Smooth muscle cell (in vitro differentiated cells): ENCODE measurements at regions not wholly inside any gene's neighbourhood (a gene's known extent, or its start where the extent isn't known, plus 50 kb on each side); places are given as distances from the start of the nearest gene placed in this dataset.

Experiments used
- DNase-seq: peaks from one replicate; lab custom pipeline; 2025; ENCODE audit not compliant: unreplicated experiment; lab: John Stamatoyannopoulos, UW
- H2AFZ ChIP-seq: fragments of 200-600 bp; sonication (generic); 2 replicates; pipeline ENCODE4 v1.6.0; 2016; ENCODE audit warnings: antibody characterized with exemption, low read depth, mild to moderate bottlenecking
- H3F3A ChIP-seq: fragments of 200-600 bp; sonication (generic); 2 replicates; pipeline ENCODE4 v1.6.0; 2017; ENCODE audit warnings: antibody characterized with exemption, low read depth
- H3K27ac ChIP-seq: fragments of 200-600 bp; sonication (generic); 2 replicates; pipeline ENCODE4 v1.5.1; 2016; ENCODE audit warnings: low read depth, mild to moderate bottlenecking
- H3K27me3 ChIP-seq: fragments of 200-600 bp; sonication (generic); 2 replicates; pipeline ENCODE4 v1.6.1; 2016; ENCODE audit warnings: low read depth, mild to moderate bottlenecking
- H3K36me3 ChIP-seq: fragments of 200-600 bp; sonication (generic); 2 replicates; pipeline ENCODE4 v1.5.1; 2016; ENCODE audit warnings: low read depth
- H3K4me1 ChIP-seq: fragments of 200-600 bp; sonication (generic); 2 replicates; pipeline ENCODE4 v1.5.1; 2016; ENCODE audit warnings: low read depth
- H3K4me2 ChIP-seq: fragments of 200-600 bp; sonication (generic); 2 replicates; pipeline ENCODE4 v1.6.0; 2016; ENCODE audit warnings: mild to moderate bottlenecking
- H3K4me3 ChIP-seq: fragments of 200-600 bp; sonication (generic); 2 replicates; pipeline ENCODE4 v1.5.1; 2016; ENCODE audit warnings: mild to moderate bottlenecking
- H3K79me2 ChIP-seq: fragments of 200-600 bp; sonication (generic); 2 replicates; pipeline ENCODE4 v1.6.0; 2016; ENCODE audit warnings: low read depth, mild to moderate bottlenecking
- H3K9ac ChIP-seq: fragments of 200-600 bp; sonication (generic); 2 replicates; pipeline ENCODE4 v1.6.0; 2016; ENCODE audit warnings: low read depth
- H3K9me3 ChIP-seq: fragments of 200-600 bp; sonication (generic); replicated peaks from 2 replicates; pipeline ENCODE4 v1.5.1; 2016; ENCODE audit warnings: low read depth
- H4K20me1 ChIP-seq: fragments of 200-600 bp; sonication (generic); 2 replicates; pipeline ENCODE4 v1.6.0; 2016; ENCODE audit warnings: low read depth
- CTCF ChIP-seq: fragments of 200-600 bp; sonication (generic); IDR thresholded peaks from 2 replicates; pipeline ENCODE4 v1.5.1; 2017; ENCODE audit warnings: borderline replicate concordance, mild to moderate bottlenecking, antibody characterized with exemption; ENCODE audit not compliant: insufficient read depth, poor library complexity, severe bottlenecking
- WGBS: methylation state at CpG from one replicate; pipeline ENCODE4 v1.1.7; 2016; ENCODE audit warnings: low lambda C conversion rate; 5-methylcytosine and 5-hydroxymethylcytosine counted together

GRCh38 chr13:107067381-107067780 lies 499.4 kb upstream of the ARGLU1 start:
- no peaks in the 10 kb centered on the region for H4K20me1 ChIP-seq
- no peak overlapping the region for H3K4me2 ChIP-seq
- no peaks in the 10 kb centered on the region for H3K9me3 ChIP-seq
- H3K79me2 ChIP-seq: no peaks in the 10 kb centered on the region
- WGBS: 97% methylated on average over 4 of the region's 4 CpGs
- no peak overlapping the region for H3K4me3 ChIP-seq
- no peak overlapping the region for H2AFZ ChIP-seq
- H3K27ac ChIP-seq: no peak overlapping the region
- no peaks in the 10 kb centered on the region for H3F3A ChIP-seq
- no peaks in the 10 kb centered on the region for H3K36me3 ChIP-seq
- TF ChIP-seq CTCF: no peak
- no peak for DNase-seq
- H3K4me1 ChIP-seq: peaks cover 10% of the 10 kb centered on the region
- H3K27me3 ChIP-seq: no peaks in the 10 kb centered on the region
- H3K9ac ChIP-seq: no peak overlapping the region

GRCh38 chr13:107066355-107066754 lies 498.4 kb upstream of the ARGLU1 start:
- no peak for DNase-seq
- 78% methylated on average over 3 of the region's 3 CpGs for WGBS

GRCh38 chr13:107065036-107065435 lies 497.1 kb upstream of the ARGLU1 start:
- H4K20me1 ChIP-seq: no peaks in the 10 kb centered on the region
- no peaks in the 10 kb centered on the region for H3K79me2 ChIP-seq
- no peak overlapping the region for H2AFZ ChIP-seq
- no peaks in the 10 kb centered on the region for H3K9me3 ChIP-seq
- no peaks in the 10 kb centered on the region for H3F3A ChIP-seq
- H3K4me1 ChIP-seq: peaks cover 10% of the 10 kb centered on the region
- no peaks in the 10 kb centered on the region for H3K36me3 ChIP-seq
- 88% methylated on average over 3 of the region's 3 CpGs for WGBS
- no peak for DNase-seq
- H3K27me3 ChIP-seq: no peaks in the 10 kb centered on the region
- no peak overlapping the region for H3K9ac ChIP-seq
- no peak overlapping the region for H3K4me2 ChIP-seq
- TF ChIP-seq CTCF: no peak
- H3K27ac ChIP-seq: no peak overlapping the region
- no peak overlapping the region for H3K4me3 ChIP-seq

More at GRCh38 chr13:107066355-107066754, 498.4 kb upstream of the ARGLU1 start:
- Histone ChIP-seq H3K36me3 (no peaks in the 10 kb centered on the region), H2AFZ (no peak overlapping the region), H3K9ac (no peak overlapping the region), H3K9me3 (no peaks in the 10 kb centered on the region), H3K4me3 (no peak overlapping the region), H3K27ac (no peak overlapping the region), H3K4me2 (no peak overlapping the region), H3K27me3 (no peaks in the 10 kb centered on the region), H3K79me2 (no peaks in the 10 kb centered on the region), H3F3A (no peaks in the 10 kb centered on the region), H4K20me1 (no peaks in the 10 kb centered on the region), H3K4me1 (peaks cover 10% of the 10 kb centered on the region)
- TF ChIP-seq CTCF: no peak

GRCh38 chr13:107057028-107057631 lies 489.2 kb upstream of the ARGLU1 start:
- no peak overlapping the region for H3K4me3 ChIP-seq
- H3K4me2 ChIP-seq: no peak overlapping the region
- TF ChIP-seq CTCF: no peak
- no peak for DNase-seq
- no peaks in the 10 kb centered on the region for H3K79me2 ChIP-seq
- H3K27me3 ChIP-seq: peaks cover 3% of the 10 kb centered on the region
- H3K4me1 ChIP-seq: no peaks in the 10 kb centered on the region
- H4K20me1 ChIP-seq: no peaks in the 10 kb centered on the region
- H3K27ac ChIP-seq: no peak overlapping the region
- H2AFZ ChIP-seq: no peak overlapping the region
- 78% methylated on average over 3 of the region's 3 CpGs for WGBS
- no peaks in the 10 kb centered on the region for H3K36me3 ChIP-seq
- no peaks in the 10 kb centered on the region for H3K9me3 ChIP-seq
- no peaks in the 10 kb centered on the region for H3F3A ChIP-seq
- no peak overlapping the region for H3K9ac ChIP-seq
